ENCODE measurements at regions not wholly inside any gene's neighbourhood (a gene's known extent, or its start where the extent isn't known, plus 50 kb on each side); places are given as distances from the start of the nearest gene placed in this dataset.

DNA sequence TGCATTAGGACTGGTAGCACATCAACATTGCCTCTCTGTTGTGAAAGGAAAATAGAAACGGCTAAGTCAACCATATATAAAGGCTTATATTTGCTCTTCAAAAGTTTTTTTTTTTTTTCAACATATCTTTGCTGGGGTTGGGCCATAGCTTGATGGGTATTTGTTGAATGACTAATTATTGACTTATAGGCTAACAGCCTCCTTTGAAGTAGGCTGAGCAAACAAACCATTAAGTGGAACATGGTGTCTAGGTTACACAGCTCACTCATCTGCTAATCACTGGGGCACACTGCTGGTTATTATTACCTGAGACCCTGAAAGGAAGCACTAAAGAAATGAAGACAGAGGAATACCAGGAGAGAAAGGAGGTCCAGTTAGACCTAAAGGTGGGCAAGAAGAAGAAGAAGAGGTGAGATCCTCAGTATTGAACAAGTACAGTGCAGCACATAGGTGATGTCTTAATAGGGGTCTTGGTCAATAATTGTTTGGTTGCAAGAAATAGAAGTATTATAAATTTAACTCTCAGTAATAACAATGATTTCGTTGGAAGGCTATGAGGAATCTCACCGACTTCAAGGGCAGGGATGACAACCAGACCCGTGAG lies 139.4 kb downstream of the RPLP1 start:
- TF ChIP-seq, protein P1, sequence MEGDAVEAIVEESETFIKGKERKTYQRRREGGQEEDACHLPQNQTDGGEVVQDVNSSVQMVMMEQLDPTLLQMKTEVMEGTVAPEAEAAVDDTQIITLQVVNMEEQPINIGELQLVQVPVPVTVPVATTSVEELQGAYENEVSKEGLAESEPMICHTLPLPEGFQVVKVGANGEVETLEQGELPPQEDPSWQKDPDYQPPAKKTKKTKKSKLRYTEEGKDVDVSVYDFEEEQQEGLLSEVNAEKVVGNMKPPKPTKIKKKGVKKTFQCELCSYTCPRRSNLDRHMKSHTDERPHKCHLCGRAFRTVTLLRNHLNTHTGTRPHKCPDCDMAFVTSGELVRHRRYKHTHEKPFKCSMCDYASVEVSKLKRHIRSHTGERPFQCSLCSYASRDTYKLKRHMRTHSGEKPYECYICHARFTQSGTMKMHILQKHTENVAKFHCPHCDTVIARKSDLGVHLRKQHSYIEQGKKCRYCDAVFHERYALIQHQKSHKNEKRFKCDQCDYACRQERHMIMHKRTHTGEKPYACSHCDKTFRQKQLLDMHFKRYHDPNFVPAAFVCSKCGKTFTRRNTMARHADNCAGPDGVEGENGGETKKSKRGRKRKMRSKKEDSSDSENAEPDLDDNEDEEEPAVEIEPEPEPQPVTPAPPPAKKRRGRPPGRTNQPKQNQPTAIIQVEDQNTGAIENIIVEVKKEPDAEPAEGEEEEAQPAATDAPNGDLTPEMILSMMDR (IDR thresholded peaks at IDR 0.05), result no peak
- TF ChIP-seq POLR2A (IDR thresholded peaks at IDR 0.05), result no peak

Measured in thyroid gland (tissue), 4 donors.